Fibroblast of skin of left biceps (primary cell): ENCODE measurements at regions not wholly inside any gene's neighbourhood (a gene's known extent, or its start where the extent isn't known, plus 50 kb on each side); places are given as distances from the start of the nearest gene placed in this dataset.

Source experiments
- DNase-seq, 2 experiments: peaks; one replicate each; pipeline ENCODE4 v3.0.0-alpha.2; 2013; ENCODE audit warnings: low read depth in 2 of 2

- DNase-seq = no peak
These were observed 127.6 kb upstream of the MID1 start for GRCh38 chrX:10747975-10748374.

GRCh38 chrX:10749113-10749512 lies 128.7 kb upstream of the MID1 start:
- no peak for DNase-seq

- no peak for DNase-seq
These were observed 130.2 kb upstream of the MID1 start for GRCh38 chrX:10750581-10750980.

- no peak for DNase-seq
These were observed 132.7 kb upstream of the MID1 start for GRCh38 chrX:10753116-10753515.

- no peak for DNase-seq
These were observed 134.1 kb upstream of the MID1 start for GRCh38 chrX:10754445-10754844.

GRCh38 chrX:10755439-10756334 lies 135.3 kb upstream of the MID1 start:
- DNase-seq = peak; percentile 69 to 72

GRCh38 chrX:10756441-10756840 lies 136.1 kb upstream of the MID1 start:
- peak; percentile 49 to 50 for DNase-seq

- DNase-seq = no peak
These were observed 138.9 kb upstream of the MID1 start for GRCh38 chrX:10759141-10759799.

GRCh38 chrX:10761447-10761846 lies 141.1 kb upstream of the MID1 start:
- no peak for DNase-seq

GRCh38 chrX:10769195-10769594 lies 148.8 kb upstream of the MID1 start:
- no peak for DNase-seq

GRCh38 chrX:10769696-10770619 lies 149.6 kb upstream of the MID1 start:
- no peak for DNase-seq

- DNase-seq = no peak
These were observed 152.9 kb upstream of the MID1 start for GRCh38 chrX:10773318-10773717.

GRCh38 chrX:10781847-10782530 lies 161.6 kb upstream of the MID1 start:
- DNase-seq = no peak

GRCh38 chrX:10783451-10783995 lies 163.1 kb upstream of the MID1 start:
- no peak for DNase-seq

- no peak for DNase-seq
These were observed 166.9 kb upstream of the MID1 start for GRCh38 chrX:10787264-10787663.

- DNase-seq = no peak
These were observed 173.8 kb upstream of the MID1 start for GRCh38 chrX:10794203-10794630.

- DNase-seq = no peak
These were observed 175.3 kb upstream of the MID1 start for GRCh38 chrX:10795721-10796120.

GRCh38 chrX:10797466-10797865 lies 177.1 kb upstream of the MID1 start:
- DNase-seq = no peak

GRCh38 chrX:10798041-10798440 lies 177.7 kb upstream of the MID1 start:
- no peak for DNase-seq

GRCh38 chrX:10800796-10801195 lies 180.4 kb upstream of the MID1 start:
- no peak for DNase-seq

- DNase-seq = no peak
These were observed 190.7 kb upstream of the MID1 start for GRCh38 chrX:10811111-10811510.
